ENCODE measurements at regions not wholly inside any gene's neighbourhood (a gene's known extent, or its start where the extent isn't known, plus 50 kb on each side); places are given as distances from the start of the nearest gene placed in this dataset.

DNA sequence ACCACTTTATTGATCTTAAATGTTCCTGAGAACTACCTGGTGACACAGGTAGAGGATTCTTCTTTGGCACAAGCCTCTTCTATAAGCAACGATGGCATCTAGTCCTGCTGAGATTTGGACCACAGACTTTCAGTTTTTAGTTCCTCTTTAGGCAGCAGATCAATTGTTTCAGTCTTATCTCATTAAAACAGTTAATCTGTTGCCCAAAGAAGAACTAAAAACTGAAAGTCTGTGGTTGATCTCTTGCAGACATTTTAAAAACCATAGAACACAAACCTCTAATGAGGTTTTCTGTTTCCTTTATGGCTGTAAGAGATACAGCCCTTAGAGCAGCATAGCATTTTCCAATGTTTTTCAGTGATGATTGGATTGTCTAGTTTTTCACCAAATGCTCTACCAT lies 480.9 kb downstream of the MTRR start:
- Histone ChIP-seq H3K27me3 (replicated peaks; ENCODE audit: control insufficient read depth, insufficient read depth, low read length) (no peaks in the 10 kb centered on the region), H3K9me3 (no peaks in the 10 kb centered on the region), H3K4me1 (no peaks in the 10 kb centered on the region), H3K36me3 (ENCODE audit: control insufficient read depth, insufficient read depth, low read length) (no peaks in the 10 kb centered on the region), H3K4me3 (ENCODE audit: low read depth, low read length) (no peak overlapping the region)
- intact Hi-C loops (cut with micrococcal nuclease; ENCODE audit: unreplicated experiment): no loop called here
- H3K4me1 Mint-ChIP-seq (ENCODE audit: low read depth, unreplicated experiment): no peaks in the 10 kb centered on the region
- no peak for DNase-seq
- H3K27ac Mint-ChIP-seq (ENCODE audit: unreplicated experiment): no peak overlapping the region
- TF ChIP-seq, protein P1, sequence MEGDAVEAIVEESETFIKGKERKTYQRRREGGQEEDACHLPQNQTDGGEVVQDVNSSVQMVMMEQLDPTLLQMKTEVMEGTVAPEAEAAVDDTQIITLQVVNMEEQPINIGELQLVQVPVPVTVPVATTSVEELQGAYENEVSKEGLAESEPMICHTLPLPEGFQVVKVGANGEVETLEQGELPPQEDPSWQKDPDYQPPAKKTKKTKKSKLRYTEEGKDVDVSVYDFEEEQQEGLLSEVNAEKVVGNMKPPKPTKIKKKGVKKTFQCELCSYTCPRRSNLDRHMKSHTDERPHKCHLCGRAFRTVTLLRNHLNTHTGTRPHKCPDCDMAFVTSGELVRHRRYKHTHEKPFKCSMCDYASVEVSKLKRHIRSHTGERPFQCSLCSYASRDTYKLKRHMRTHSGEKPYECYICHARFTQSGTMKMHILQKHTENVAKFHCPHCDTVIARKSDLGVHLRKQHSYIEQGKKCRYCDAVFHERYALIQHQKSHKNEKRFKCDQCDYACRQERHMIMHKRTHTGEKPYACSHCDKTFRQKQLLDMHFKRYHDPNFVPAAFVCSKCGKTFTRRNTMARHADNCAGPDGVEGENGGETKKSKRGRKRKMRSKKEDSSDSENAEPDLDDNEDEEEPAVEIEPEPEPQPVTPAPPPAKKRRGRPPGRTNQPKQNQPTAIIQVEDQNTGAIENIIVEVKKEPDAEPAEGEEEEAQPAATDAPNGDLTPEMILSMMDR (IDR thresholded peaks at IDR 0.05; ENCODE audit: insufficient read depth in 1 of 2, low read depth in 1 of 2, low read length in 1 of 2, severe bottlenecking in 1 of 2, unreplicated experiment in 1 of 2): no peak
- ChIA-PET POLR2A (no interaction called here), CTCF (no interaction called here)
- no peaks in the 10 kb centered on the region for H3K9me3 Mint-ChIP-seq (ENCODE audit: unreplicated experiment)
- BruUV-seq (replicated peaks): no TSS peak
- no peaks in the 10 kb centered on the region for H3K27me3 Mint-ChIP-seq (ENCODE audit: insufficient read depth, unreplicated experiment)
- no peak overlapping the region for H3K4me3 Mint-ChIP-seq (ENCODE audit: unreplicated experiment)
- H3K36me3 Mint-ChIP-seq (ENCODE audit: insufficient read depth, unreplicated experiment): no peaks in the 10 kb centered on the region

DNA sequence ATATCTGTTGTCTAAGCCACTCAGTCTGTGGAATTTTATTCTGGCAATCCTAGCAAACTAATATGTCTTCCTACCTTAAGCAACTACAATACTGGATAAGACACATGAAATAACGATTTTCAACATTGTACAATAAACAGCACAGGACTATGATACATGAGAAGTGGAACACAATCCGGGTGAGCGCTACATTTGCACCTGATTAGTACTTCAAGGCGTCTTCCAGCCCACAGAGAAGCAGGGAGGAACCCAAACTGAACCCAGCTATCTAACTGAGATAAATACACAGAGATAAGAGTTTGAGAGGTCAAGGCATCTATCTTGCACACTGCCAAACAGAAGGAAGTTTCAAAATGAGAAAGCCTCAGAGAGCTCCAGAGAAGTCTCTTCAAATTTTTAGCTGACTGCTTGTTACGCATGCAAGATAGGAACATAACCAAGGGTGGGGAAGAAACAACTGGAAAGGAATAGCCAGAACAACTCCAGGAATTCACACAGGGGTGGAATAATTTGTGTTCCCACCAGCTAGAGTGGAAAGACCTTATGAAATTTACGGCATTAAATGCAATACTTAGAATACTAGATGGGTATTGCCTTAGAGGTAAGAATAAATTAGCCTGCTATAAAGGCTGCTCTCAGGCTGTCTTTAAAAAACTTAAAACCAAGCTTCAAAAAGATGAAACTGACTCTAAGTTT lies 481.8 kb downstream of the MTRR start:
- no TSS peak for BruUV-seq (replicated peaks)
- Histone ChIP-seq H3K27me3 (replicated peaks; ENCODE audit: control insufficient read depth, insufficient read depth, low read length) (no peaks in the 10 kb centered on the region), H3K4me3 (ENCODE audit: low read depth, low read length) (no peak overlapping the region), H3K4me1 (no peaks in the 10 kb centered on the region), H3K9me3 (no peaks in the 10 kb centered on the region), H3K36me3 (ENCODE audit: control insufficient read depth, insufficient read depth, low read length) (no peaks in the 10 kb centered on the region)
- Mint-ChIP-seq H3K9me3 (ENCODE audit: unreplicated experiment) (no peaks in the 10 kb centered on the region), H3K27me3 (ENCODE audit: insufficient read depth, unreplicated experiment) (no peaks in the 10 kb centered on the region), H3K36me3 (ENCODE audit: insufficient read depth, unreplicated experiment) (no peaks in the 10 kb centered on the region), H3K27ac (ENCODE audit: unreplicated experiment) (no peak overlapping the region), H3K4me3 (ENCODE audit: unreplicated experiment) (no peak overlapping the region), H3K4me1 (ENCODE audit: low read depth, unreplicated experiment) (no peaks in the 10 kb centered on the region)
- no peak for DNase-seq
- intact Hi-C loops (cut with micrococcal nuclease; ENCODE audit: unreplicated experiment): no loop called here
- ChIA-PET CTCF (no interaction called here), POLR2A (no interaction called here)
- TF ChIP-seq, protein P1 (IDR thresholded peaks at IDR 0.05; ENCODE audit: insufficient read depth in 1 of 2, low read depth in 1 of 2, low read length in 1 of 2, severe bottlenecking in 1 of 2, unreplicated experiment in 1 of 2): no peak

DNA sequence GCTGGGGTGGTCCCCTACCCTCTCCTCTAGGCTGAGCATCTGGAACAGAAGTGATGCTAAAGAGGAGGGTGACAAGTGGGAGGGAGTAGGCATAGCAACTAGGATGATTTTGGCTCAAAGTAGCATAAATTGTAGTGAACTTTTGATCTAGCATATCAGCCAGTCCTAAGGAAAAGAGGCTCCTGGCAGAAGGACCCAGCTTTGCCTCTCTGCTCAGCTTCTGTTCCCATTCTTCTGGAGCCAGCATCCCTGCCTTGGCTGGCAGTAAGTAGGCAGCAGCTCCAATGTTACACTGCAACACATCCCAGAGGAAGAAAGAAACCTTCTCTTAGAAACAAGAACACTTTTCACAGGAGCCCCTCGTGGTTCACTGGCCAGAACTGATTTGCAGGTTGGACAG lies 487.0 kb downstream of the MTRR start:
- CTCF ChIA-PET: no interaction called here

More for the DNA sequence above, 487.0 kb downstream of the MTRR start:
- intact Hi-C loops (cut with micrococcal nuclease; ENCODE audit: unreplicated experiment): no loop called here
- TF ChIP-seq, protein P1 (IDR thresholded peaks at IDR 0.05; ENCODE audit: insufficient read depth in 1 of 2, low read depth in 1 of 2, low read length in 1 of 2, severe bottlenecking in 1 of 2, unreplicated experiment in 1 of 2): no peak
- DNase-seq: no peak
- Histone ChIP-seq H3K9me3 (no peaks in the 10 kb centered on the region), H3K4me3 (ENCODE audit: low read depth, low read length) (no peak overlapping the region), H3K27me3 (replicated peaks; ENCODE audit: control insufficient read depth, insufficient read depth, low read length) (no peaks in the 10 kb centered on the region), H3K4me1 (no peaks in the 10 kb centered on the region), H3K36me3 (ENCODE audit: control insufficient read depth, insufficient read depth, low read length) (no peaks in the 10 kb centered on the region)
- H3K9me3 Mint-ChIP-seq (ENCODE audit: unreplicated experiment): no peaks in the 10 kb centered on the region
- no peak overlapping the region for H3K4me3 Mint-ChIP-seq (ENCODE audit: unreplicated experiment)
- H3K4me1 Mint-ChIP-seq (ENCODE audit: low read depth, unreplicated experiment): no peaks in the 10 kb centered on the region
- H3K36me3 Mint-ChIP-seq (ENCODE audit: insufficient read depth, unreplicated experiment): no peaks in the 10 kb centered on the region
- BruUV-seq (replicated peaks): no TSS peak
- H3K27me3 Mint-ChIP-seq (ENCODE audit: insufficient read depth, unreplicated experiment): peaks cover 6% of the 10 kb centered on the region
- POLR2A ChIA-PET: no interaction called here
- no peak overlapping the region for H3K27ac Mint-ChIP-seq (ENCODE audit: unreplicated experiment)

Data from Caco-2 (cell line).